Left renal pelvis (tissue), 4 donors: ENCODE measurements at regions not wholly inside any gene's neighbourhood (a gene's known extent, or its start where the extent isn't known, plus 50 kb on each side); places are given as distances from the start of the nearest gene placed in this dataset.

Experiments
- DNase-seq, 4 donors: peaks; one replicate each; pipeline ENCODE4 v3.0.0-alpha.2; 2013; ENCODE audit warnings: low read depth in 4 of 4, low spot score in 3 of 4

DNA sequence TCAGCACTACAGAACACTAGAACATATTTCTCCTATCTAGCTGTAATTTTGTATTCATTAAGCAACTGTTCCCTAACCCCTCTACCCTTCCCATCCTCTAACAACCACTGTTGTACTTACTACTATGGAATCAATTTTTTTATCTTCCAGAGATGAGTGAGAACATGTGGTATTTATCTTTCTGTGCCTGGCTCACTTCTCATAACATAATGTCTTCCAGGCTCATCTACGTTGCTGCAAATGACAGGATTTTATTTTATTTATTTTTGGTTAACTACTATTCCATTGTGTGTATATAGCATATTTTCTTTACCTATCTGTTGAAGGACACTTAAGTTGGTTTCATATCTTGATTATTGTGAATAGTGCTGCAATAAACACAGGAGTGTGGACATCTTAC is 200.9 kb upstream of the CHRM2 start:
- no peak for DNase-seq

DNA sequence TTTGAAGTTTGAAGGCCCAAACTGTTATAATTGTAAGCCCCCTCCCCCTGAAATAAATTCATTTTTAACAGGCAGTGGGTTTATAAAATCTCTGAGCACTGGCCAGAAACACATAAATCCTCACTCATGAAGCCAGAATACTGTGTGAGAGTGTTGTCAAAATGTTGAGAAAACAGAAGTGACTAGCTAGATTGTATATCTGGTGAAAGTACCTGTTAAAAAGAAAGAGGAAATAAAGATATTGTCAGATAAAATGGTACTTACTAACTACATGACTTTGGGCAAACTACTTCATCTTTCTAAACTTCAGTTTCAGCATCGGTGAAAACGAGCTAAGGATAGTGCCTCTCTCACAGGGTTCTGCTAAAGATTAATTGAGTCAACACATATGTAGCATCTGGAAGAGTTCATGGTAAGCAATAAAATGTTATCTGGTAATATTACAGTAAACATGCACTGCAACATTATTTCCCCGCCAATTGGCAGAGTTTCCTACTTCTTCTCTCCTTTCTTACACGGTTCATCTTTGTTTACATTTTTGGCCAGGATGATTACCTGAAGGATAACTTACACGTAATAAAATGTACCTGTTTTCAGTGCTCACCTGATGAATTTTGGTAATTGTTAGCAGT is 202.5 kb upstream of the CHRM2 start:
- no peak for DNase-seq

DNA sequence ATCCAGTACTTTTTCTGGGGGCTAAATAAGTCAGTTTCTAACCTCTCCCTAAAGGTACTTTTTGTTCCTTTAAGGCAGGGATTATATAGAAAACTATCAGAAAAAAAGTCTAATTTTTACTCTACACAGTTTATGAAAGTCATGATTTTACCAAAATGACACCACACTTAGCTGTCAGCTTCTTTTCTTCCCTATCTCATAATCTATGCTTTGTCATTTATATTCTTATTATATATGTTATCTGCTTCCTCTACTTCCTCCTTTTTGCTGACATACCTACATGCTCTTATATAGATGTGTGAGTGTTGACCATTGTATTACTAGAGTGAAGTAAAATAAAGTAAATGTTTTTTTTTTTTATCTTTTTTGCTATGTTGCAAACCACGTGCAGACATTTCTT is 203.9 kb upstream of the CHRM2 start:
- DNase-seq: no peak

- DNase-seq: no peak
These were observed 210.9 kb upstream of the CHRM2 start for GRCh38 chr7:136657482-136657921.

DNA sequence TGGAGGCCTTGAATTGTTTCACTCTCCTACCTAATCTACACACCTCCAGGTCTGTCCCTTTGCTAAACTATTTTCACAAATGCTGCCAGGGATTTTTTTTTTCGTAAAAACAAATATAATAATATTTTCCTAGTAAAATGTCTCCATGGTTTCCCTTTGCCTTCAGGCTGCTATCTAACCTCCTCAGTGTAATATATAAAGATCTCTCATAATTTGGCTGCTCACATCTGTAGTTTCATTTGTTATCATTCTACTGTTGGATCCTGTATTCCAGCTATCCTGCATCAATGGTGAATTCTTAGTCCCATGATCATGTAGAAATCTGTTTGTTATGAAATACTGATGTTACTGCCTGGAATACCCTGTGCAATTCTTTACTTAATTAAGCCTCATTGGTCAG is 211.9 kb upstream of the CHRM2 start:
- DNase-seq: no peak

GRCh38 chr7:136655414-136655813 is 213.0 kb upstream of the CHRM2 start:
- DNase-seq: no peak

DNA sequence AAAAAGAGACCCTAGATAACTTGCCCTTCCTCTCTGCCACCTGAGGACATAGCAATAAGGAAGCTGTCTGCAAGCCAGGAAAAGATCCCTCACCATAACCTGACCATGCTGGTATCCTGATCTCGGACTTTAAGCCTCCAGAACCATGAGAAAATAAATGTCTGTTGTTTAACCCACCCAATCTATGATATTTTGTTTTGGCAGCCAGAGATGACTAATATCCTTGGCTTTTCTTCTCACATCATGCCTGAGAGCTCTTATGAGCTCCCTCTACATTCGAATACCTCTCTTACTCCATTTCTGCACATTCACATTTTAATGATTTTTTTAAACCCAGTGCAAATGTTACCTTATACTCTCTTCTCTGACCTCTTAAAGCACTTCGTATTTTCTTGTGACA is 214.0 kb upstream of the CHRM2 start:
- no peak for DNase-seq

GRCh38 chr7:136652635-136653370 is 215.6 kb upstream of the CHRM2 start:
- no peak for DNase-seq

DNA sequence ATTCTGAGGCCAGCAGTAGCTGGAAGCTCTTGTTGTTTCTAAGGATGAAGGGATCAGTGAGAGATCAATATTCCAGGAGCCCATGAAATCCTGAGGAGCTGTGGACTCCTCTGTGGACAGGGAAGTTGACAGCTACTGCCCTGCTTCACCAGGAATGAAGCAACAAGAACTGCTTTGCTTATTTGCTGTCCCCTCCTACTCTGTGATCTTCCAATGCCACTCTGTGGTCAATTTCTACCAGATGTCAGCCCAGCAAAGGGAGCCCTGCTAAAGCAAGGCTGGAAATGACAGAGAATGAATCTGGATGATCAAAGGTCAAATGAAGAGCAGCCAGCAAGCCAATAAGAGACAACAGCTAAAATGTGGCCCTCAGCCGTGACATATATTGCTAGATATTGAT is 227.5 kb upstream of the CHRM2 start:
- DNase-seq: no peak

DNA sequence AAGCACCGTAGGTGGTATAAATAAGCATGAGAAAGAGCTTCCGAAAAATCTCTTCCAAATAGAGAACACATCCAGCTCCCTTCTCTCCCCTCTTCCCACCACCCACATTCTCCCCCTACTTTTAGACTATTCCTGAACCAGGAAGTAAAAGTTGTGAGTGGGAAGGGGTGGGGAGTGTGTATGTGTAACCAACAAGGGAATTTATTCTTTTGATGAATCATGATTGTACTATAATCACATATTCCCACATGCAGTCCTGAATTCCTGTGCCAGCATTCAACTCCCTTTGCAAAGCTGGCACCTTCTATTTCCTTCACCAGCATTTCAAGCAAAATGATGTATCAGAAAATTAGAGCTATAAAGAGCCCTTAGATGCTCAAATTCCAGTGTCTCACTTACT is 230.6 kb upstream of the CHRM2 start:
- DNase-seq: no peak

GRCh38 chr7:136635751-136636150 is 232.7 kb upstream of the CHRM2 start:
- no peak for DNase-seq

DNA sequence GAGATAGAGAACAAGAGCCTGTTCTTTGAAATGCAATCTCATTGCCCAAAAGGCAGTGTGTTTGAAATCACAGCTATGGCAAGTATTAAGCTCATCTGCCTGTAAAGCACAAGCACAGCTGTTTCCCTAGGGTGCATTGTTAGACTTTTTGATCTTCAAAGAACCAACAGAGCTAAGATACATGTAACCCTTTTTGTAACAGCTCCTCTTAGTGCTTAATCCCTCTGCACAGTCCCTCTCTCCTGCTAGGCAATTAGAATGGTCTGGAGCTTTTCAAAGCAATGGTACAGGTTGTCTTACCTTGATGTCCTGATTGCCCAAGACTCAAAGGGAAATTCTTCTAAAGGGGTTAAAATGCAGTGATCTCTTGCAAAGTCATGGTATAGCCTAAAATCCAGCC is 249.6 kb upstream of the CHRM2 start:
- DNase-seq: no peak

DNA sequence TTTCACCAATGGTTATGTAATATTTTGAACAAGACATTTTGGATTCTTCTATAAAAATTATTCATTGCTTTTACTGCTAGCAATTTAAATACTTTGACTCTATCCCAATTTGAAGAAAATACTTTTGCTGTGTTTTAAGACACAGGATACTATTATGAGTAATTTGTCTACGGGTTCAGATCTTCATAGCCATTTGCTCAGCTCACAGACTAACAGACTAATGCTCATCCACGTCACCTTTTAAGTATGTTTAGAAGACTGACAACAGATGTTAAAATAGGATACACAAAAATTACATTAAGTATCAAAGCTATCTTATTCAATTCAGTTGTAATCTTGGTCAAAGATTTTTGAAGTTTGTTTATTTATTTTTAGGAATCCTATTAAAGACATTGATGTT is 251.3 kb upstream of the CHRM2 start:
- no peak for DNase-seq

- DNase-seq: no peak
These were observed 262.7 kb upstream of the CHRM2 start for GRCh38 chr7:136605532-136606329.

- no peak for DNase-seq
These were observed 266.7 kb upstream of the CHRM2 start for GRCh38 chr7:136601772-136602171.

DNA sequence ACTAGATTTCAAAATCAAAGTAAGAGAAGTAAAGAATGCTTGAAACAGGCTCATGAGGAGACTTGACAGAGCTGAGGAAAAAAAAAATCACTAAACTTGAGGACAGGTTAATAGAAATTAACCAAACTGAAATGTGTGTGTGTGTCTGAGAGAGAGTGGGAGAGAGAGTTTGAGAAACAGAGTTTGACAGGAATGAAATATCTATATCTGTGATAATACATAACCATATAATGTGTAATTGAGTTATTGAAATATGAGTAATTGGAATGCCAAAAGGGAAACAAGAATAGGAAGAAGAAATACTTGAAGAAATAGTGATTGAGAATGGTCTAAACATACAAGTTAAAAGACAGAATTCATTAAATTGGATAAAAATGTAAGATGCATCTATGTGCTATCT is 268.0 kb upstream of the CHRM2 start:
- DNase-seq: no peak

DNA sequence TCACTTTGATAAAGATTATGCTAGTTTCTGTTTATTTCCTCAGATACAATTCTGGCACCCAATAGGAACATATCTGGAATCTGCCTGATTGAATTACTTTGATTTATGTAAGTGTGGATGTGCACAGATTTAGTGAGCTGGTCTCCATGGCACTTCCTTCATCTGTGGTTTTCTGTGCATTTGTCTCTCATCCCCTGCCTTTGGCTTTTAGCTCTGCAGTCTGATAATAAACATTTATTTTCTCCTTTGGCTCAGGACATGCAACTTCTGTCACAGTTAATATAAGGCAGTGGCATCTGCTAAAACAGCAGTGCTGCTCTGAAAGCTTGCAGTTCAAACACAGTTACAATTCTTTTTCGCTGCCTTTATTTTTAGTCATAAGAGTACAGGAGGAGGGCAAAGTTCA is 273.7 kb upstream of the CHRM2 start:
- no peak for DNase-seq

- DNase-seq: no peak
These were observed 280.2 kb upstream of the CHRM2 start for GRCh38 chr7:136588216-136588615.

DNA sequence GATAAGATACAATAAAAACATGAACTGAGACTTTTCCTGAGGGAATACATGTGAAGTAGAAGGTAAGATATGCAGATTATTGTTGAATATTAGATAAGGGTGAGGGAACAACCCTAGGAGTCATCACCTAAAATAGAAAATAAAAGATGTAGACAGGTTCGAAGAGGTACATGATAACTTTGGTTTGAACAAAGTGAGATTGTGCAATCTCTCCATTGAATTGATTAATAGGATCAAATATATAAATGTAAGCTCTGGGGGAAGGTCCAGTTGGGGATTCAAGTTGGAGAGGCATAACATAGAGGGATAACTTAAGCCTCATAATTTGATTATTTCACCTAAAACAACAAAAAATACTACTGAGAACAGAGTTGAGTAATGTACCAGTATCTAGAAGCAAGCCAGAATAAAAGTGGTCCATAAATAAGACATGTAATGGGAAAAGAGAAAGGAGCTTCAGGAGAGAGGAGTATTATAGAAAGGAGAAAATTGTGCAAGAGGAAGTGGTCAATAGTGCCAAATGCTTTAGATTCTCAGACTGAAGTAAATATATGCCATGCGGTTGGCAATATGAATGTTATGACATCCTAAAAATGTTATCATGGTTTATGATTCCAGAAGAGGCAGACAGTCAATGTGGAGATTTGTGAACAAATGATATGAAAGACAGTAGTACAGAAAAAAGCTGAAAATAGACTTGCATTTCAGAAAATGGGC is 282.3 kb upstream of the CHRM2 start:
- DNase-seq: no peak

DNA sequence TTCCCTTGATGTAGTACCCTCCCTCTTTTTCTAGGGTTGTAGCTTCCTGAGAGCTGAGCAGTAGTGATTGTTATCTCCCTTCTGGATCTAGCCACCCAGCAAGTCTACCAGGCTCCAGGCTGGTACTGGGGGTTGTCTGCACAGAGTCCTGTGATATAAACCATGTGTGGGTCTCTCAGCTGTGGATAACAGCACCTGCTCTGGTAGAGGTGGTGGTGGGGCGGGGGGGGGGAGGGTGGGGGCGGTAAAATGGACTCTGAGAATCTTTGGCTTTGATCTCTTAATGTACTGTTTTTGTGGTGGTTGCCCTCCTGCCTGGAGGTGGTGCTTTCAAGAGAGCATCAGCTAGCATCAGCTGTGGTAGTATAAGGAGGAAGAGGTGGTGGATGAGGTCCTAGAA is 302.0 kb upstream of the CHRM2 start:
- DNase-seq: no peak

DNA sequence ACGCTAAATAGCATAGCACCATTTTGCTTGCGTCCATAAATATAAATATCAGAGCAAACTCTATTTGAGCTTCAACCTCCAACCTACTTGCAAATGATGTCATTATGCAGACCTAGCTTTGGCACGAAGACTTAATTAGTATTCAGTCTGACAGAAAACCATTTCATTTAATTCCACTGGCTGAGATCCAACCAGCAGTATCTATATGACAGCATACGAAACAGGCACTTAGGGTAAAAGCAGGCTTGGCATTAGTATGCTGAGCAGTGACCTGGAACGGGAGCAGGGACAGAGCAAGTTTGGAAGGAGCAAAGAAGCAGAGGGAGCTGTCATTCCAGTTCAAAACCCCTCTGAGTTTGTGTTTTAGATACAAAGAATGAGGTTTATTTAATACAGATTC is 312.5 kb upstream of the CHRM2 start:
- DNase-seq: peak in 1 of 4 donors; percentile 1
